DMS53 (cell line): ENCODE measurements at regions not wholly inside any gene's neighbourhood (a gene's known extent, or its start where the extent isn't known, plus 50 kb on each side); places are given as distances from the start of the nearest gene placed in this dataset.

Experiments used
- DNase-seq: peaks from one replicate; lab custom pipeline; 2025; lab: John Stamatoyannopoulos, UW

GRCh38 chr6:143621876-143622605 lies 55.7 kb upstream of the PHACTR2 start:
- no peak for DNase-seq

GRCh38 chr6:143621159-143621873 lies 56.4 kb upstream of the PHACTR2 start:
- no peak for DNase-seq

- no peak for DNase-seq
Measured at GRCh38 chr6:143620447-143620846, 57.3 kb upstream of the PHACTR2 start.

GRCh38 chr6:143619824-143620401 lies 57.9 kb upstream of the PHACTR2 start:
- DNase-seq = no peak

GRCh38 chr6:143616741-143617140 lies 61.0 kb upstream of the PHACTR2 start:
- DNase-seq = no peak

GRCh38 chr6:143615785-143616184 lies 62.0 kb upstream of the PHACTR2 start:
- DNase-seq = no peak

- no peak for DNase-seq
Measured at GRCh38 chr6:143614235-143614634, 63.5 kb upstream of the PHACTR2 start.

GRCh38 chr6:143613749-143614148 lies 64.0 kb upstream of the PHACTR2 start:
- no peak for DNase-seq

- no peak for DNase-seq
Measured at GRCh38 chr6:143612186-143612585, 65.6 kb upstream of the PHACTR2 start.

- DNase-seq = no peak
Measured at GRCh38 chr6:143611580-143611979, 66.2 kb upstream of the PHACTR2 start.

GRCh38 chr6:143609972-143610371 lies 67.8 kb upstream of the PHACTR2 start:
- DNase-seq = no peak

GRCh38 chr6:143609501-143609900 lies 68.3 kb upstream of the PHACTR2 start:
- no peak for DNase-seq

GRCh38 chr6:143608906-143609305 lies 68.9 kb upstream of the PHACTR2 start:
- no peak for DNase-seq

- DNase-seq = no peak
Measured at GRCh38 chr6:143607974-143608373, 69.8 kb upstream of the PHACTR2 start.

- no peak for DNase-seq
Measured at GRCh38 chr6:143607168-143607567, 70.6 kb upstream of the PHACTR2 start.

- DNase-seq = no peak
Measured at GRCh38 chr6:143605906-143606521, 71.8 kb upstream of the PHACTR2 start.

GRCh38 chr6:143603455-143603854 lies 74.3 kb upstream of the PHACTR2 start:
- DNase-seq = no peak

GRCh38 chr6:143601504-143601903 lies 76.3 kb upstream of the PHACTR2 start:
- no peak for DNase-seq

- no peak for DNase-seq
Measured at GRCh38 chr6:143600821-143601220, 76.9 kb upstream of the PHACTR2 start.

- DNase-seq = no peak
Measured at GRCh38 chr6:143598466-143599080, 79.2 kb upstream of the PHACTR2 start.

- no peak for DNase-seq
Measured at GRCh38 chr6:143596866-143597265, 80.9 kb upstream of the PHACTR2 start.

- no peak for DNase-seq
Measured at GRCh38 chr6:143595251-143596036, 82.3 kb upstream of the PHACTR2 start.
